Activated CD4-positive, CD25-positive, alpha-beta regulatory T cell treated with anti-CD3 and anti-CD28 coated beads, Interleukin-2, amount 50 U/mL, for 16 hours (primary cell): ENCODE measurements at regions not wholly inside any gene's neighbourhood (a gene's known extent, or its start where the extent isn't known, plus 50 kb on each side); places are given as distances from the start of the nearest gene placed in this dataset.

Experiments used
- DNase-seq: peaks from one replicate; pipeline ENCODE4 v3.0.0-alpha.2; 2020; ENCODE audit warnings: low read depth, low spot score

DNA sequence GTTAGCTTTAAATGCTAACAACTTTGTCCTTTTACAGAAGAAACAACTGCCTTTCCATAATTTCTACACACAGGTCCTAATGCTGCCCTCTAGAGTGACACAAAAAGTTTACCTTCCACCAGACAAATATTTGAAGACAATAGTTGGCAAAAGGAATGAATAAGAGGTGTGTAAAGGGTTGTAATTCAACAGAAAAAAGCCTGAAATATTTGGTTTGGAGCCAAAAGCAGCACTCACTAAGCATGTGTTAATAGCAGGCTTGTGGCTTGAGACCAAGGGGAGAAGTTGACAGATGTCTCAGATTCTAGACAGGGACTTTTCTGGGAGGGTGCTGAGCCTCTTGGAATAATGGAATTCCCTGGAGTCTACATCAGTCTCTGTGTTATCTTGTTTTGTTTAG lies 156.2 kb upstream of the GALNT17 start:
- no peak for DNase-seq

DNA sequence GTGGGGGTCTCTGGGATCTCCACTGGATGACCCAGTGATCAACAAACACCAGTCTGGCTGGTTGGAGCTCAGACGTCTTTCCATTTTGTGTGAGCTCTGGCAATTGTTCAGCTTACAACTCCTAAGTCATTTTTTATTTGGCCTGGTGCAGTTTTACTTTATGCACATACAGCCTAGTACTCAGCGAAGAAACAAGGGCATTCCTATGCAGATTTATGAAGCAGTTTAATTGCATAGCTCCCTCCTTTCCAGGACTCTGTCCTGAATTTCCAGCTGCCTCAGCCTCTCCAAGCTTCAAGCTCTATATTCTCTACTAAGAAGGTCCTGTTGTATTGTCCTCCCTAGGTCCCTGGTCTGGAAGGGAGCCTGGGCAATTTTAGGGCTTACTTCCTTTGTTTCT lies 145.6 kb upstream of the GALNT17 start:
- no peak for DNase-seq

DNA sequence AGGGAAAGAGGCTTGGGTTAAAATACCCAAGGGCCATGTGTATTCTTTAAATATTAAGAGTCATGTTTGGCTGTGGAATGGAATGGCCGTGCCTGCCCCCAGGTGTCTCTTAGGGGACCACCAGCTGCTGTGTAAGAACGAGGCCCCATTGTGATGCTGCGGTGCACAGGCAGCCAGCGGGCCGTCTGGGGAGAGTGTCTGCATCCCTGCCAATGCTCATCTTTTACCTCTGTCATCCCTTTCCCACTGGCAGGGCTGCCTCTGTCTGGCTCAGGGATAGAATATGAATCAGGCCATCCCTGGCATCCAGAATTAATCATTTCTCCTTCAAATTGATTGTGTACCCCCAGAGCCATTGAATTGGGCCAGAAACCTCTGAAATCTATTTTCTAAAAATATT lies 137.8 kb upstream of the GALNT17 start:
- DNase-seq, result no peak

DNA sequence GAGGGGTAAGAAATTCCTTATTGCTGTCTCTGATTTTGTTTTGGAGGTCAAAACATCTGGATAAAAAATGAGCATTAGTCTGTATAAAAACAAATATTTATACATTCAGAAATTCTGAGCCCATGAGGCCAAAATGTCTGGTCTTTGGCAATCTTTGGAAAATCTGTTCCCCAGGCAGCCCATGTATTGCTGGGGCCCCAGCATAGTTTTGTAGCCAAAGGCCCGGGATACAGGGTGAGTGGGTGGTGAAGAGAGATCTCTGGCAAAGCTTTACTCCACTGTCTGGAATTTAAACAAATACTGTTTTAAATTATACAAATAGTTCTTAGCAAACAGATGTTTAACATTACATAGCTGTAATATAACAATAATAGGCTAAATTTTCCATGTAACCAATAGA lies 134.7 kb upstream of the GALNT17 start:
- DNase-seq, result no peak

DNA sequence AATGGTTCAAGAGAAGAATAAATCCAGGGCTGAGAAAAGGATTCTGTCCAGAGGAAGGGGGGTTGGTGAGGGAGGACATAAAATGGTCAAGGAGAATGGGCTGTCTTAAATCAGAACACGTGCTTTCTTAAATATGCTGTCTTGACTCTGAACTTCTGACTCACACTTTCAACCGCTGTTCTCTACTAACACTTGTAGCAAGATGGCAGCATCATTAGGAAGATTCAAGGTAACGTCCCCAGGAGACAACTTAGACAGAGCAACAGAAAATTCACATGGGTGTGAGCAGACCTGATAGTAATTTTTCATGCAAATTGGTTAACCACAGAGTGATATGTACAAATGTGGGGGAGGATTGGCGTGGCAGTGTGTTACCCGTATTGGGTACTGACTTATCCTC lies 126.8 kb upstream of the GALNT17 start:
- no peak for DNase-seq

DNA sequence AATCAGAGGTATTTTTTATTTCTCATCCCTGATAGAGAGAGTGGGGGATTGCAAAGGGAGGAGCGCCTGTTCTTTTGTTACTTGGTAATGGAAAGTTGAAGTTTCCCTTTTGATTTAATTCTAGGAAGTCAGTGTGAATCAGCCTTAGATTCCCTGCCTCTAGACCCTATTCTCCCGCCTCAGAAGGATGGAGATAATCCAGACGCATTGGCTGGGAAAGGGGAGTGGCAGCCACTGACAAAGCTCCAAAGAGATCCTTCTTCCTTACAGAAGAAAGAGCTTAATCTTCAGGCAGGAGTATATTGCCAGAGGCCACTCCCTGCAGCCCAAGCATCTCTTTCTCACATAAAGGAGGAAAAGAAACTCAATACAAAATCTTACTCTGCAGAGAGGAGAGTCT lies 122.3 kb upstream of the GALNT17 start:
- no peak for DNase-seq

DNA sequence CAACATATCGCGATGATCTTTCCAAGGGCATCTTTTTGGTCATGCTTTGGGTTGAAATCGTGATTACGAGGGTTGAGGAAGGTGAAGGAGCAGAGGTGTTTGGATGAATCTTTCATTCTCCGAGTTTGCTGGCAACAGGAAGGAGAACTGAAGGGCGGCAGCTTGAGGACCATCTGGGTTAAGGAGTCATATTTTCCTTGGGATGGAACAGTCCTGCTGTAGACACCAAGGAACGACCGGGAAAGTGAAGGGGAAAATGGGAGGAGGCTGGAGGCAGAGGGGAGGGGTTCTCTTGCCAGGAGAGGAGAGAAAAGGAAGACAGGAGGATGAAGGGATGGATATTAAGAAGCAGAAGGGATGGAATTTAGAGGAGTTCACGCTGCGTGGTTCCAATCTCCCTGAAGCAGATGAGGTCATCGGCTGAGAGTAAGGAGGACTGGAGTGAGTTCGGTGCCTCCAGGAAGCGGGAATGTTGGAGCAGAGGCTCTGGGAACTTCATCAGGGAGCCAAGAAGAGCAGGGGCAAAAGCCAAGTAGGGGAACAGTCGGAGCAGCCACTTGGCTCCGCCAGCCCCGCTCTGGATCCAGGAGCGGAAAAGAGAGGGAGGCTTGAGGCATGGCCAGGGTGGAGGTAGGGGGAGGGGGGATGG lies 116.6 kb upstream of the GALNT17 start:
- DNase-seq, result no peak

DNA sequence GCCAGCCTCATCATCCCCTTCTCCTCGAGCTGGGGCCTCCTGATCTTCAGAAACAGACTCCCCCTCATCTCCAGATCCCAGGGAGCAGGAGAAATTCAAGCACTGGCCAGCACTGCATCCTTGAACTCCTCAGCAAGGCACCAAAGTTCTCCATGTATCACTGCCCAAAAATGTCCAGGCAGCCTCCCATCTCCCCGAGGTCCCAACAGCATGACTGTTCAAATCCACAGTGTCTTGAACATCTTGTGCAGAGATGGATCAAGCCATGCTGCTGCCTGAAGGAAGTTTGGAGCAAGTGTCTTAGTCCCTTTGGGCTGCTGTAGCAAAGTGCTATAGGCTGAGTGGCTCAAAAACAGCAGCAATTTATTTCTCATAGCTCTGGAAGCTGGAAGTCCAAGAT lies 115.5 kb upstream of the GALNT17 start:
- DNase-seq, result no peak

DNA sequence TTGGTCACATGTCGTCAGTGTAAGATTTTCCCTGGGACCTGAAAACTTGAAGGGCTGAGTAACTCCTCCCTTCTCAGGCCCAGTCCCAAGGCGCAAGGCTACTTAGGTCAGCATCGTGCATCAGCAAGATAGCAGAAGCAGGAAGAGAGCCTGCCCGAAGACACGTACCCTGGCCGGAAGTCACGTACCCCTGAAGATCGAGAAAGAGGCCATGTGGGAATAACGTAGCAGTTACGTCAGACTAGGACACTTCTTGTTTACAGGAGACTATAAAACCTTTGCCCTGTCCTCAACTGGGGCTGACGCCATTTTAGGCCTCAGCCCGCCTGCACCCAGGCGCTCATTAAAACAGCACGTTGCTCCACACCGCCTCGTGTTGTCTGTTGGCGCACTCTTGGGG lies 114.3 kb upstream of the GALNT17 start:
- DNase-seq, result no peak

DNA sequence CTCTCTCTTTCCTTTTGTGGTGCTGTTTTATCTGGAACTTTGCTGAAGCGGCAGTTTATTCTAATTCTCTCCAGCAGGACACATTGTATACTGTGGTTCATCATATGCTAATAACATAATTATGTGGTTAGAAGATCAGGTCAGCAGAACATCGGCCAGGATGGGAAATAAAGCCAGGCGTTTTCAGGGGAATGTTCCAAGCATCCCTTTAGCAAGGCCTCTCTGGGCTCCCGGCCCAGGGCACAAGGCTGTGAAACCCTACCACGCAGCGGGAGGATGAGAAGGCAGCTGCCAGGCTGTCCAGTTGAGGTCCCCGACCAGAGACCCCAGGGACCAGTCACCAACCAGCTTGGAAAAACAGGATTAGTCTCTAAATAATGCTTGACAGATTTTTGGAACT lies 112.2 kb upstream of the GALNT17 start:
- no peak for DNase-seq

DNA sequence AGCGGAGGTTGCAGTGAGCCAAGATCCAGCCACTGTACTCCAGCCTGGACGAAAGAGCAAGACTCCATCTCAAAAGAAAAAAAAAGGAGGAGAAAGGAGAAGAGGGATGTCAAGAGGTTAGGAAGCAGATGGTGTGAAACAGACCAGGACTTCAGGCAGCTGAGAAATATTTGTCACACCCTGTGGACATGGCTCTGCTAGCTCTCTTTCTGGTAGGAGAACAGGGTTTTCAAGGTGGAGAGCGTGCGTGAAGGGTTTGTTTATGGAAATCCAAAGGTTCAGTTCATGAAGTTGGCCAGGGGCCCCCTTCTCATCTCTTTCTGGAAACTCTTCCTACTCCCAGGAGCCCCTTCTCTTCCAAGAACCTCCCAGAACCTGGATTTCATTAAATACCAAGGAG lies 110.8 kb upstream of the GALNT17 start:
- DNase-seq, result no peak

DNA sequence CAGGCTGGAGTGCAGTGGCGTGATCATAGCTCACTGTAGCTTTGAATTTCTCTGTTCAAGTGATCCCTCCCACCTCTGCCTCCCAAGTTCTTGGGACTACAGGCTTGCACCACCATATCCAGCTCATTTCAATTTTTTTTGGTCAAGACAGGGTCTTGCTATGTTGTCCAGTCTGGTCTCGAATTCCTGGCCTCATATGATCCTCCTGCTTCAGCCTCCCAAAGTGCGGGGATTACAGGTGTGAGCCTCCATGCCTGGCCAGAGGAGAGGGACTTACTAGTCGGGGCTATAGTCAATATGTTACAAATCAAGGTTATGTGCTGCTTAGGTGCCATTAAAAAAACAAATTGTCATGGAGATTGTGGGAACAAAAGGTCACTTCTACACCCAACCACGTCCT lies 105.3 kb upstream of the GALNT17 start:
- DNase-seq, result no peak

DNA sequence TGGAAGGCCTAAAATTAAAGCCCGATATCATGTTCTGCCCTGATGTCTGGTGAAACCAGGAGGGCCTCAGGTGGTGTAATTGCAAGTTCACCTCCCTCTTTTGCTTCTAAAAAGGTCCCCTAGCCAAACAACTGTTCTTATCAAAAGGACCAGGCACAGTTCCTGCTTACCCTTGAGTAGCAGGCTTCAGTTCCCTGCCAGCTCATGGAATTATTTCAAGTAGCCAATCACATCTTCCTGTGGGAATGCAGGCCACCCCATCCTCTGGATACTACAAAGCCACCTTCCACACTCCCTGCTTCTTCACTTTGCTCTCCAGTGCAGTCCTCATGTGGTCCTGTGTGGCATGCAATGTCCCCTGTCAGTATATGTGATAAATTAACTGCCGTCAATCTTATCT lies 97.7 kb upstream of the GALNT17 start:
- no peak for DNase-seq

DNA sequence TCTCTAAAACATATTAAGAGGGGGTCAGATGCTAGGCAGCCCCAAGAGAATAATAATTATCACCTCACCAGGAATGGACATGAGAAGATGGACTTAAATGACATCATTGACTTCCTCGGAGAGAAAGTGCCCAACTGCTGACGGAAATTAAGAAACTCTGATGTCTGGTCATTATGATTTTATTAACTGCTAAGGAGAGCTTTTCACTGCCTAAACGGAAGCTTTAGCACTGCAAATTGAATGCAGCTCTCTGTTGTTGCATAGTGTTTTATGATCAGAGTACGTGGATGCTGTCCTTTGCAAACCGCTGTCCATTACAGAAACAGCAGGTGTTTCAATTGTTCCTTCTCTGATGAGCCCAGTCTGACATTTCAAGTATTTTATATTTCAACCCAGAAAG lies 89.4 kb upstream of the GALNT17 start:
- DNase-seq, result no peak

DNA sequence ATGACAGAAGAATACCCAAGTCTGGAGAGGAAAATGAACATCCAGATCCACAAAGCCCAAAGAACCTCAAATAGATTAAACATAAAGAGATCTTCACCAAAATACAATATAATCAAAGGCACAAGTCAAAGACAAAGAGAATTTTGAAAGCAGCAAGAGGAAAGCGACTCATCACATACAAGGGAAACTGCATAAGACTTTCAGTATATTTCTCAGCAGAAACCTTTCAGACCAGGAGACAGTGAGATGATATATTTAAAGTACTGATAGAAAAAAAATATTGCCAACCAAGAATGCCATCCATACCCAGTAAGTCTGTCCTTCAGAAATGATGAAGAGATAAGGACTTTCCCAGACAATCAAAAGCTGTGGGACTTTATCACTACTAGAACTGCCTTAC lies 81.5 kb upstream of the GALNT17 start:
- no peak for DNase-seq

DNA sequence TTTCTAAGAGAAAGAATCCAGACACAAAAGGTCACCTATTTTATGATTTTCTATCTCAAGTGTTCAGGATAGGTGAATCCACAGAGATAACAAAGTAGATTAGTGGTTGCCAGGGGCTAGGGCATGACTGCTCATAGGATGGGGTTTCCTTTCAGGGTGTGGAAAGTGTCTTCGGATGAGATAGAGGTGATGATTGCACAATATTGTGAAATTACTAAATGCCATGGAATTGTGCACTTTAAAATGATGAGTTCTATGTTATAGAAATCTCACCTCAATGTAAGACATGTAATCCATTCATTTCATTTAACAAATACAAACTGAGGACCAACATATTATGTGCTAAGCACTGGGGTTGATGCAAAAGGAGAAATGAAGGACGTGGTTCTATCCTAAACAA lies 76.4 kb upstream of the GALNT17 start:
- DNase-seq, result no peak

DNA sequence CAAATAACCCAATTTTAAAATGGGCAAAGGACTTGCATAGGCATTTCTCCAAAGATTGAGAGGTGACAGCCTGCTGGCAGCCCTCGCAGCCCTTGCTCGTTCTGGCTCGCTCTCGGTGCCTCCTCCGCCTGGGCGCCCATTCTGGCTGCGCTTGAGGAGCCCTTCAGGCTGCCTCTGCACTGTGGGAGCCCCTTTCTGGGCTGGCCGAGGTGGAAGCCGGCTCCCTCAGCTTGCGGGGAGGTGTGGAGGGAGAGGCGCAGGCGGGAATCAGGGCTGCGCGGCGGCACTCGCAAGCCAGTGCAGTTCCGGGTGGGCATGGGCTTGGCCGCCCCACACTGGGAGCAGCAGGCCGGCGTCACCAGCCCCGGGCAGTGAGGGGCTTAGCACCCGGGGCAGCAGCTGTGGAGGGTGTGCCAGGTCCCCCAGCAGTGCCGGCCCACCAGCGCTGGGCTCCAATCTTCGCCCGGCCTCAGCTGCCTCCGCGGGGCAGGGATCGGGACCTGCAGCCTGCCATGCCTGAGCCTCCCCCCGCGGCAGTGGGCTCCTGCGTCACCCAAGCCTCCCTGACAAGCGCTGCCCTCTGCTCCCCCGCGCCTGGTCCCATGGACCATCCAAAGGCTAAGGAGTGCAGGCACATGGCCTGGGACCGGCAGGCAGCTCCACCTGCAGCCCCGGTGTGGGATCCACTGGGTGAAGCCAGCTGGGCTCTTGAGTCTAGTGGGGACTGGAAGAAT lies 54.0 kb upstream of the GALNT17 start:
- no peak for DNase-seq
